Tibial nerve (tissue), 4 donors: ENCODE measurements at regions not wholly inside any gene's neighbourhood (a gene's known extent, or its start where the extent isn't known, plus 50 kb on each side); places are given as distances from the start of the nearest gene placed in this dataset.

Source experiments
- EP300 ChIP-seq, 2 donors: sonication (generic); formaldehyde crosslinking; IDR thresholded peaks; one replicate each; pipeline ENCODE4 v1.6.1; 2017; ENCODE audit warnings: antibody characterized with exemption in 2 of 2, mild to moderate bottlenecking in 1 of 2
- POLR2A ChIP-seq, 2 donors: fragments of 450-650 bp; IDR thresholded peaks; one replicate each; pipeline ENCODE4 v1.6.1; 2017; ENCODE audit warnings: antibody characterized with exemption in 2 of 2, mild to moderate bottlenecking in 2 of 2, moderate library complexity in 2 of 2
- TF ChIP-seq, protein P1 (sequence below), 5 experiments: fragments of 200-600 bp in 3 of 5; fragments of 450-650 bp in 2 of 5; sonication (generic) in 3 of 5; IDR thresholded peaks; one replicate each; pipeline ENCODE4 v1.5.1; 2016 to 2019; ENCODE audit warnings: antibody characterized with exemption in 5 of 5, mild to moderate bottlenecking in 3 of 5, moderate library complexity in 2 of 5

DNA sequence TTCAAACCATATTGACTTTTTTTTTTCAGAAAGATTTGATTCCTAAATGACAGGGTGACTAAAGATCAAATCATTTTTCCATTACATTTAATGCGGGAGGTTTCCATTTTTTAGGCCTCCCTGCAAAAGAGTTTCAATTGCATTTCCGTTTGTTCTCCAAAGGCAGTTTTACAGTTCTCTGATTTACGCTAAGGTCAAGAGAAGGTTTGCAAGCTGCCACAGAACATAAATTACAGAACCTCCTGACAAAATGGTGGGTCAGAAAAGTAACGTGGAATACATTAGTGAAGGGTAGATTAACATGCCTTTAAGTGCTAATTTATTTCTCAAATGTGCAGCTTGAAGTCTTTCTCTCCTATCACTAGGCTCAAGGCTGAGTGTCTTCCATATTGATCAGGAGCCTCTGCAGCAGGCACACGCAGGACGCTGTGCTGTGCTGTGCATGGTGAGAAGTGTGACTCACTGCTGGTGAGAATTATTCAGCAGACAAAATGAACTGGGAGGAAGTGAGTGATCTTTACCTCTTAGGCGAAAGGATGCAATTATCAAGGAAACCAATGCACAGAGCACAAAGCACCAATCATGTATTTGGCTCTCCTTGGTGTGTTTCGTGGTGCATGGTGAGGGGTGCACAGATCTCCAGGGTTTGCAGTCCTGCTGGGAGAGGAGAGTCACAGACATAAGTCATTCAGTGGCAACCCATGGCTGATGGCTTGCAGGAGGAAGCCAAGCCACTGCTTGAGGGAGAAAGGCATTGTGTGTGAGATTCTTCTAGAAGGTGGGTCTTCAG lies 136.3 kb downstream of the TENT4A start:
- TF ChIP-seq EP300 (IDR thresholded peaks at IDR 0.05) (no peak), POLR2A (IDR thresholded peaks at IDR 0.05) (no peak)
- TF ChIP-seq, protein P1, sequence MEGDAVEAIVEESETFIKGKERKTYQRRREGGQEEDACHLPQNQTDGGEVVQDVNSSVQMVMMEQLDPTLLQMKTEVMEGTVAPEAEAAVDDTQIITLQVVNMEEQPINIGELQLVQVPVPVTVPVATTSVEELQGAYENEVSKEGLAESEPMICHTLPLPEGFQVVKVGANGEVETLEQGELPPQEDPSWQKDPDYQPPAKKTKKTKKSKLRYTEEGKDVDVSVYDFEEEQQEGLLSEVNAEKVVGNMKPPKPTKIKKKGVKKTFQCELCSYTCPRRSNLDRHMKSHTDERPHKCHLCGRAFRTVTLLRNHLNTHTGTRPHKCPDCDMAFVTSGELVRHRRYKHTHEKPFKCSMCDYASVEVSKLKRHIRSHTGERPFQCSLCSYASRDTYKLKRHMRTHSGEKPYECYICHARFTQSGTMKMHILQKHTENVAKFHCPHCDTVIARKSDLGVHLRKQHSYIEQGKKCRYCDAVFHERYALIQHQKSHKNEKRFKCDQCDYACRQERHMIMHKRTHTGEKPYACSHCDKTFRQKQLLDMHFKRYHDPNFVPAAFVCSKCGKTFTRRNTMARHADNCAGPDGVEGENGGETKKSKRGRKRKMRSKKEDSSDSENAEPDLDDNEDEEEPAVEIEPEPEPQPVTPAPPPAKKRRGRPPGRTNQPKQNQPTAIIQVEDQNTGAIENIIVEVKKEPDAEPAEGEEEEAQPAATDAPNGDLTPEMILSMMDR (IDR thresholded peaks at IDR 0.05), result no peak
